ENCODE measurements at regions not wholly inside any gene's neighbourhood (a gene's known extent, or its start where the extent isn't known, plus 50 kb on each side); places are given as distances from the start of the nearest gene placed in this dataset.

DNA sequence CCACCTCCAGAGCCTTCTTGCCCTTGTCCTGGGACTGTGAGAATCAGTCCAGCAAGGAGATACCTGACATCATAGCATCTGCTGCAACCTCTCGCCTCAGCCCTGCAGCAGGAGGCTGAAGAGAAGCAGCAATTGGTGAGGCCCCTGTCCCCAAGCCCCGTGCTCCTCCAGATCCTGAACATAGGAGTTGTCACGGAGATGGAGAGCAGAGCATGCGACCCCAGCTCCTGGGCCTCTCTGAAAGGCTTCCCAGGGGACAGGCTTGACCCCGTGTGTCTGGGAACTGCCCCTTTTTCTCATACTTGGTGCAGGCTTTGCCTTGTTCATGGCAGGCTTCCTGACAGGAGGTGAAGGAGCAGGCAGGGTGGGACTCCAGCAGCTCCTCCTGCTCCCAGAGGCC, 127.7 kb upstream of the PZP start (continued):
- TF ChIP-seq ETS1 (IDR thresholded peaks at IDR 0.05) (no peak), ZNF114 (CRISPR knock-in tag; IDR thresholded peaks at IDR 0.05) (no peak), NANOG (IDR thresholded peaks at IDR 0.05; ENCODE audit: borderline replicate concordance) (no peak), EZH2phosphoT487 (IDR thresholded peaks at IDR 0.05; ENCODE audit: unreplicated experiment) (no peak), POLR2AphosphoS5 (IDR thresholded peaks at IDR 0.05; ENCODE audit: low read depth) (no peak)

GRCh38 chr12:9334964-9335363, 126.8 kb upstream of the PZP start:
- Histone ChIP-seq H3K4me3 (no peak overlapping the region), H3K9me2 (ENCODE audit: insufficient read depth) (no peaks in the 10 kb centered on the region), H2AFZ (no peak overlapping the region), H3K36me3 (ENCODE audit: insufficient read depth) (no peaks in the 10 kb centered on the region), H3K27me3 (ENCODE audit: insufficient read depth) (no peaks in the 10 kb centered on the region), H3K27ac (ENCODE audit: low read depth) (no peak overlapping the region), H3K4me2 (no peak overlapping the region), H3K4me1 (ENCODE audit: insufficient read depth) (no peaks in the 10 kb centered on the region), H4K20me1 (replicated peaks; ENCODE audit: insufficient read depth) (no peaks in the 10 kb centered on the region), H3F3A (replicated peaks; ENCODE audit: low read depth) (no peaks in the 10 kb centered on the region), H3K79me2 (replicated peaks; ENCODE audit: insufficient read depth) (no peaks in the 10 kb centered on the region)
- Mint-ChIP-seq H3K27ac (no peak overlapping the region), H3K36me3 (ENCODE audit: low read depth) (peaks cover 15% of the 10 kb centered on the region; the same call in 2 of the 3 replicates), H3K27me3 (ENCODE audit: insufficient read depth, low read depth, poor library complexity) (no peaks in the 10 kb centered on the region), H3K9me3 (peaks cover 11% of the 10 kb centered on the region), H3K4me3 (no peak overlapping the region), H3K4me1 (peaks cover 2% of the 10 kb centered on the region; the same call in 2 of the 3 replicates)
- ATAC-seq (no peak), DNase-seq (ENCODE audit: low spot score) (no peak)
- TF ChIP-seq EZH2 (IDR thresholded peaks at IDR 0.05; ENCODE audit: low read depth, unreplicated experiment) (no peak), POLR2AphosphoS5 (IDR thresholded peaks at IDR 0.05; ENCODE audit: low read depth) (no peak), CTCF (conservative IDR thresholded peaks at IDR 0.05; ENCODE audit: low read depth in 2 of 2) (no peak), NANOG (IDR thresholded peaks at IDR 0.05; ENCODE audit: borderline replicate concordance) (no peak), ZNF462 (CRISPR knock-in tag; IDR thresholded peaks at IDR 0.05) (no peak), EZH2phosphoT487 (IDR thresholded peaks at IDR 0.05; ENCODE audit: unreplicated experiment) (no peak), JUNB (IDR thresholded peaks at IDR 0.05; ENCODE audit: unreplicated experiment) (no peak), ZNF331 (CRISPR knock-in tag; IDR thresholded peaks at IDR 0.05; ENCODE audit: low read depth) (no peak), CREB1 (CRISPR knock-in tag; IDR thresholded peaks at IDR 0.05; ENCODE audit: low read depth) (no peak), STAT1 (IDR thresholded peaks at IDR 0.05; ENCODE audit: unreplicated experiment) (no peak), ZNF114 (CRISPR knock-in tag; IDR thresholded peaks at IDR 0.05) (no peak)
- TF ChIP-seq, protein P1, sequence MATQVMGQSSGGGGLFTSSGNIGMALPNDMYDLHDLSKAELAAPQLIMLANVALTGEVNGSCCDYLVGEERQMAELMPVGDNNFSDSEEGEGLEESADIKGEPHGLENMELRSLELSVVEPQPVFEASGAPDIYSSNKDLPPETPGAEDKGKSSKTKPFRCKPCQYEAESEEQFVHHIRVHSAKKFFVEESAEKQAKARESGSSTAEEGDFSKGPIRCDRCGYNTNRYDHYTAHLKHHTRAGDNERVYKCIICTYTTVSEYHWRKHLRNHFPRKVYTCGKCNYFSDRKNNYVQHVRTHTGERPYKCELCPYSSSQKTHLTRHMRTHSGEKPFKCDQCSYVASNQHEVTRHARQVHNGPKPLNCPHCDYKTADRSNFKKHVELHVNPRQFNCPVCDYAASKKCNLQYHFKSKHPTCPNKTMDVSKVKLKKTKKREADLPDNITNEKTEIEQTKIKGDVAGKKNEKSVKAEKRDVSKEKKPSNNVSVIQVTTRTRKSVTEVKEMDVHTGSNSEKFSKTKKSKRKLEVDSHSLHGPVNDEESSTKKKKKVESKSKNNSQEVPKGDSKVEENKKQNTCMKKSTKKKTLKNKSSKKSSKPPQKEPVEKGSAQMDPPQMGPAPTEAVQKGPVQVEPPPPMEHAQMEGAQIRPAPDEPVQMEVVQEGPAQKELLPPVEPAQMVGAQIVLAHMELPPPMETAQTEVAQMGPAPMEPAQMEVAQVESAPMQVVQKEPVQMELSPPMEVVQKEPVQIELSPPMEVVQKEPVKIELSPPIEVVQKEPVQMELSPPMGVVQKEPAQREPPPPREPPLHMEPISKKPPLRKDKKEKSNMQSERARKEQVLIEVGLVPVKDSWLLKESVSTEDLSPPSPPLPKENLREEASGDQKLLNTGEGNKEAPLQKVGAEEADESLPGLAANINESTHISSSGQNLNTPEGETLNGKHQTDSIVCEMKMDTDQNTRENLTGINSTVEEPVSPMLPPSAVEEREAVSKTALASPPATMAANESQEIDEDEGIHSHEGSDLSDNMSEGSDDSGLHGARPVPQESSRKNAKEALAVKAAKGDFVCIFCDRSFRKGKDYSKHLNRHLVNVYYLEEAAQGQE (IDR thresholded peaks at IDR 0.05; ENCODE audit: unreplicated experiment) = no peak

Data from GM23338 (cell line).